Liver (tissue), 8 donors: ENCODE measurements at regions not wholly inside any gene's neighbourhood (a gene's known extent, or its start where the extent isn't known, plus 50 kb on each side); places are given as distances from the start of the nearest gene placed in this dataset.
A peak's percentile ranks its signal among the peaks of the same experiment; 100 is the strongest.

Experiments used
- DNase-seq: peaks from one replicate; pipeline ENCODE4 v3.0.0-alpha.2; 2017; ENCODE audit warnings: low spot score
- H3K27ac ChIP-seq, 2 donors: one replicate each; pipeline ENCODE4 v1.7.0; 2013; ENCODE audit warnings: inconsistent platforms in 2 of 2, low read length in 2 of 2, control low read depth in 1 of 2, low read depth in 1 of 2, mild to moderate bottlenecking in 1 of 2
- H3K27me3 ChIP-seq, 4 donors: one replicate each; pipeline versions ENCODE4 v1.6.1 to v1.7.0; 2013; ENCODE audit warnings: low read length in 3 of 4, inconsistent platforms in 1 of 4, mild to moderate bottlenecking in 1 of 4, moderate library complexity in 1 of 4; ENCODE audit not compliant: control insufficient read depth in 4 of 4, insufficient read depth in 4 of 4
- H3K36me3 ChIP-seq, 4 donors: one replicate each; pipeline versions ENCODE4 v1.6.1 to v1.7.0; 2013; ENCODE audit warnings: low read length in 3 of 4, mild to moderate bottlenecking in 3 of 4, low read depth in 1 of 4, moderate library complexity in 1 of 4; ENCODE audit not compliant: control insufficient read depth in 4 of 4, insufficient read depth in 3 of 4
- H3K4me1 ChIP-seq, 4 donors: one replicate each; pipeline versions ENCODE4 v1.6.1 to v1.7.0; 2013; ENCODE audit warnings: low read length in 3 of 4, mild to moderate bottlenecking in 3 of 4, moderate library complexity in 1 of 4; ENCODE audit not compliant: control insufficient read depth in 4 of 4, insufficient read depth in 4 of 4
- H3K4me3 ChIP-seq, 3 donors: one replicate each; pipeline versions ENCODE4 v1.6.1 to v1.7.0; 2013; ENCODE audit warnings: low read length in 3 of 3, control low read depth in 1 of 3, low read depth in 1 of 3, mild to moderate bottlenecking in 1 of 3
- H3K9ac ChIP-seq, 2 donors: one replicate each; pipeline ENCODE4 v1.7.0; 2013; ENCODE audit warnings: low read length in 2 of 2, mild to moderate bottlenecking in 2 of 2, moderate library complexity in 2 of 2, control low read depth in 1 of 2, low read depth in 1 of 2
- H3K9me3 ChIP-seq, 4 donors: one replicate each; pipeline versions ENCODE4 v1.6.1 to v1.7.0; 2013; ENCODE audit warnings: low read length in 3 of 4; ENCODE audit not compliant: control insufficient read depth in 4 of 4
- EGR1 ChIP-seq, 2 donors: IDR thresholded peaks; 2 replicates each; pipeline ENCODE4 v1.6.1; 2016 to 2018; ENCODE audit warnings: antibody characterized with exemption in 2 of 2, low read depth in 2 of 2
- FOXA1 ChIP-seq: IDR thresholded peaks from 2 replicates; pipeline ENCODE4 v1.6.1; 2016; ENCODE audit warnings: antibody characterized with exemption
- FOXA2 ChIP-seq: IDR thresholded peaks from 2 replicates; pipeline ENCODE4 v1.6.1; 2016; ENCODE audit warnings: antibody characterized with exemption
- GABPA ChIP-seq, 2 donors: IDR thresholded peaks in 1 of 2; conservative IDR thresholded peaks in 1 of 2; 2 replicates each; pipeline ENCODE4 v1.6.1; 2016; ENCODE audit warnings: antibody characterized with exemption in 2 of 2, mild to moderate bottlenecking in 1 of 2, moderate library complexity in 1 of 2
- HNF4A ChIP-seq, 2 donors: conservative IDR thresholded peaks; 2 replicates each; pipeline ENCODE4 v1.6.1; 2016; ENCODE audit warnings: antibody characterized with exemption in 2 of 2, mild to moderate bottlenecking in 2 of 2
- HNF4G ChIP-seq: IDR thresholded peaks from 2 replicates; pipeline ENCODE4 v1.6.1; 2016; ENCODE audit warnings: antibody characterized with exemption
- JUND ChIP-seq, 2 donors: IDR thresholded peaks; 2 replicates each; pipeline ENCODE4 v1.6.1; 2016; ENCODE audit warnings: antibody characterized with exemption in 2 of 2
- NR2F2 ChIP-seq: IDR thresholded peaks from 2 replicates; pipeline ENCODE4 v1.6.1; 2016; ENCODE audit warnings: antibody characterized with exemption
- RAD21 ChIP-seq, 2 donors: IDR thresholded peaks; 2 replicates each; pipeline ENCODE4 v1.6.1; 2016; ENCODE audit warnings: antibody characterized with exemption in 2 of 2, mild to moderate bottlenecking in 2 of 2
- RXRA ChIP-seq, 2 donors: IDR thresholded peaks; 2 replicates each; pipeline ENCODE4 v1.6.1; 2017 to 2018; ENCODE audit warnings: antibody characterized with exemption in 2 of 2, mild to moderate bottlenecking in 1 of 2
- SP1 ChIP-seq: IDR thresholded peaks from 2 replicates; pipeline ENCODE4 v1.6.1; 2018; ENCODE audit warnings: antibody characterized with exemption, mild to moderate bottlenecking
- TAF1 ChIP-seq: conservative IDR thresholded peaks from 2 replicates; pipeline ENCODE4 v1.6.1; 2016; ENCODE audit warnings: antibody characterized with exemption, mild to moderate bottlenecking
- YY1 ChIP-seq: IDR thresholded peaks from 2 replicates; pipeline ENCODE4 v1.6.1; 2016; ENCODE audit warnings: antibody characterized with exemption, mild to moderate bottlenecking
- ZBTB33 ChIP-seq: IDR thresholded peaks from 2 replicates; pipeline ENCODE4 v1.6.1; 2016; ENCODE audit warnings: antibody characterized with exemption
- WGBS: extraction: QIAGEN DNeasy Blood & Tissue Kit; methylation state at CpG from one replicate; pipeline ENCODE4 v1.1.7; 2013; 5-methylcytosine and 5-hydroxymethylcytosine counted together
- TF ChIP-seq, protein P1 (sequence below): IDR thresholded peaks from 2 replicates; pipeline ENCODE4 v1.6.1; 2016; ENCODE audit warnings: antibody characterized with exemption
- TF ChIP-seq, protein P2 (sequence below): IDR thresholded peaks from 2 replicates; pipeline ENCODE4 v1.6.1; 2016; ENCODE audit warnings: antibody characterized with exemption
- TF ChIP-seq, protein P3 (sequence below): fragments of 150-350 bp; IDR thresholded peaks from 2 replicates; pipeline ENCODE4 v1.5.1; 2017; ENCODE audit warnings: improper control_type of control experiment, low read depth, low read length; ENCODE audit not compliant: missing input control
- TF ChIP-seq, protein P4 (sequence below): IDR thresholded peaks from 2 replicates; pipeline ENCODE4 v1.6.1; 2016; ENCODE audit warnings: antibody characterized with exemption, mild to moderate bottlenecking
- donor health status: healthy.
- donor health status: healthy.
- donor health status: healthy.
- donor health status: healthy.
- donor health status: healthy.

DNA sequence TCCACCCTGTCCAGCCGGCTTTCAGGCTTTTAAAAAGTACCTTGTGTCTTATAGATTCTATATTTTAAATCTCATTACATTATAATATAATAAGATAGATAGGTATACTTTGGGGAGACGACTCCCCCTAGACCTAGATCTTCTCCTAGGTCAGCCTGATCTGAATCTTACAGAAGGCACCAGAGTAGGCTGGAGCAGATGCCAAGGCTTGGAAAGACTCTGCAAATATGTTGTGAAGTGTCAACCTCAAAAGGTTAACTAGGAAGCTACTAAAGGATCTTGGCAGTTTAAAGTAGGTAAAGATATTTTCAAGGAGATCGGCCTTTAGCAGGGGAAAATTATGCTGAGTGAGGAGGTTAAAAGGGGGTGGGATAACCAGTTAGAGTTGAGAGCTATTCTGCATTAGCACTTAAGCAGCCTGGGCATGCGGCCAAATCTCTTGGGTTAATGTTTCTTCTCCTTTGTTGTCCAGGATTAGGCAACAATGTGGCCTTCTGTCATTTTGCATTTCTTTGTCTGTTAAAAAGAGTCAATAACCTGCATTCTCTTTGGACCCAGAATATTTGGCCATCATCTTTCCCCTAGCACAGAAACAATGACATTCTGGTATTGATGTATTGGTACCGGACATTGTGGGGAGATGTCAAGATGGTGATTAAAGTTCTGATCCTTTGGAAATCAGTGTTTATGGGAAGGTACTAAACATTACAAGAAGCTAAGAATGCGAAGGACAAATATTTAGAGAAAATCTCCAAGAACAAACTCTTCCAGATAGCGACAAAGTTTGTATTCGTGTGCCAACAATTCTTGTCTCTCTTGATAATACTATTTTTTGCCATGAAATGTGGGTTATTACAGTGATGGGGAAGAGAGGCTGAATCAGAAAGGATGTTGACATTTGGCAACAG is 51.2 kb upstream of the DHX40 start:
- Histone ChIP-seq H3K27ac (no peak overlapping the region), H3K36me3 (no peaks in the 10 kb centered on the region), H3K4me1 (peaks cover 5 to 11% (median 9%) of the 10 kb centered on the region in 4 donors), H3K9ac (no peak overlapping the region), H3K4me3 (no peak overlapping the region), H3K27me3 (no peaks in the 10 kb centered on the region), H3K9me3 (no peaks in the 10 kb centered on the region)
- 42% methylated on average over 8 of the region's 8 CpGs for WGBS
- DNase-seq: peak; percentile 71
- TF ChIP-seq ZBTB33 (no peak), GABPA (IDR thresholded peaks at IDR 0.05 in 1 of 2, conservative IDR thresholded peaks at IDR 0.05 in 1 of 2) (no peak), HNF4A (conservative IDR thresholded peaks at IDR 0.05) (peak; percentile 31 to 53), JUND (IDR thresholded peaks at IDR 0.05) (no peak), EGR1 (IDR thresholded peaks at IDR 0.05; ENCODE audit: low read depth in 2 of 2) (no peak), TAF1 (no peak), NR2F2 (no peak), FOXA2 (peak; percentile 30), HNF4G (no peak), SP1 (peak; percentile 38), FOXA1 (no peak), RAD21 (IDR thresholded peaks at IDR 0.05) (peak in 1 of 2 donors; percentile 16), RXRA (IDR thresholded peaks at IDR 0.05) (peak; percentile 52 to 55), YY1 (peak; percentile 46)
- TF ChIP-seq, protein P1, sequence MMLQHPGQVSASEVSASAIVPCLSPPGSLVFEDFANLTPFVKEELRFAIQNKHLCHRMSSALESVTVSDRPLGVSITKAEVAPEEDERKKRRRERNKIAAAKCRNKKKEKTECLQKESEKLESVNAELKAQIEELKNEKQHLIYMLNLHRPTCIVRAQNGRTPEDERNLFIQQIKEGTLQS: no peak
- TF ChIP-seq, protein P2, sequence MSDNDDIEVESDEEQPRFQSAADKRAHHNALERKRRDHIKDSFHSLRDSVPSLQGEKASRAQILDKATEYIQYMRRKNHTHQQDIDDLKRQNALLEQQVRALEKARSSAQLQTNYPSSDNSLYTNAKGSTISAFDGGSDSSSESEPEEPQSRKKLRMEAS: peak; percentile 17
- TF ChIP-seq, protein P3, sequence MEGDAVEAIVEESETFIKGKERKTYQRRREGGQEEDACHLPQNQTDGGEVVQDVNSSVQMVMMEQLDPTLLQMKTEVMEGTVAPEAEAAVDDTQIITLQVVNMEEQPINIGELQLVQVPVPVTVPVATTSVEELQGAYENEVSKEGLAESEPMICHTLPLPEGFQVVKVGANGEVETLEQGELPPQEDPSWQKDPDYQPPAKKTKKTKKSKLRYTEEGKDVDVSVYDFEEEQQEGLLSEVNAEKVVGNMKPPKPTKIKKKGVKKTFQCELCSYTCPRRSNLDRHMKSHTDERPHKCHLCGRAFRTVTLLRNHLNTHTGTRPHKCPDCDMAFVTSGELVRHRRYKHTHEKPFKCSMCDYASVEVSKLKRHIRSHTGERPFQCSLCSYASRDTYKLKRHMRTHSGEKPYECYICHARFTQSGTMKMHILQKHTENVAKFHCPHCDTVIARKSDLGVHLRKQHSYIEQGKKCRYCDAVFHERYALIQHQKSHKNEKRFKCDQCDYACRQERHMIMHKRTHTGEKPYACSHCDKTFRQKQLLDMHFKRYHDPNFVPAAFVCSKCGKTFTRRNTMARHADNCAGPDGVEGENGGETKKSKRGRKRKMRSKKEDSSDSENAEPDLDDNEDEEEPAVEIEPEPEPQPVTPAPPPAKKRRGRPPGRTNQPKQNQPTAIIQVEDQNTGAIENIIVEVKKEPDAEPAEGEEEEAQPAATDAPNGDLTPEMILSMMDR: no peak
- TF ChIP-seq, protein P4, sequence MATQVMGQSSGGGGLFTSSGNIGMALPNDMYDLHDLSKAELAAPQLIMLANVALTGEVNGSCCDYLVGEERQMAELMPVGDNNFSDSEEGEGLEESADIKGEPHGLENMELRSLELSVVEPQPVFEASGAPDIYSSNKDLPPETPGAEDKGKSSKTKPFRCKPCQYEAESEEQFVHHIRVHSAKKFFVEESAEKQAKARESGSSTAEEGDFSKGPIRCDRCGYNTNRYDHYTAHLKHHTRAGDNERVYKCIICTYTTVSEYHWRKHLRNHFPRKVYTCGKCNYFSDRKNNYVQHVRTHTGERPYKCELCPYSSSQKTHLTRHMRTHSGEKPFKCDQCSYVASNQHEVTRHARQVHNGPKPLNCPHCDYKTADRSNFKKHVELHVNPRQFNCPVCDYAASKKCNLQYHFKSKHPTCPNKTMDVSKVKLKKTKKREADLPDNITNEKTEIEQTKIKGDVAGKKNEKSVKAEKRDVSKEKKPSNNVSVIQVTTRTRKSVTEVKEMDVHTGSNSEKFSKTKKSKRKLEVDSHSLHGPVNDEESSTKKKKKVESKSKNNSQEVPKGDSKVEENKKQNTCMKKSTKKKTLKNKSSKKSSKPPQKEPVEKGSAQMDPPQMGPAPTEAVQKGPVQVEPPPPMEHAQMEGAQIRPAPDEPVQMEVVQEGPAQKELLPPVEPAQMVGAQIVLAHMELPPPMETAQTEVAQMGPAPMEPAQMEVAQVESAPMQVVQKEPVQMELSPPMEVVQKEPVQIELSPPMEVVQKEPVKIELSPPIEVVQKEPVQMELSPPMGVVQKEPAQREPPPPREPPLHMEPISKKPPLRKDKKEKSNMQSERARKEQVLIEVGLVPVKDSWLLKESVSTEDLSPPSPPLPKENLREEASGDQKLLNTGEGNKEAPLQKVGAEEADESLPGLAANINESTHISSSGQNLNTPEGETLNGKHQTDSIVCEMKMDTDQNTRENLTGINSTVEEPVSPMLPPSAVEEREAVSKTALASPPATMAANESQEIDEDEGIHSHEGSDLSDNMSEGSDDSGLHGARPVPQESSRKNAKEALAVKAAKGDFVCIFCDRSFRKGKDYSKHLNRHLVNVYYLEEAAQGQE: peak; percentile 11
